Spleen (tissue), 7 donors: ENCODE measurements at regions not wholly inside any gene's neighbourhood (a gene's known extent, or its start where the extent isn't known, plus 50 kb on each side); places are given as distances from the start of the nearest gene placed in this dataset.

Experiments
- CTCF ChIP-seq, 11 experiments: fragments of 200-600 bp in 7 of 11; fragments of 450-650 bp in 4 of 11; sonication (generic) in 4 of 11; IDR thresholded peaks in 8 of 11; conservative IDR thresholded peaks in 3 of 11; 1 replicate in 7 of 11; 2 replicates in 4 of 11; pipeline versions ENCODE4 v1.4.0 to v1.8.0; 2016 to 2021; ENCODE audit warnings: antibody characterized with exemption in 11 of 11, inconsistent platforms in 4 of 11, mild to moderate bottlenecking in 1 of 11
- POLR2A ChIP-seq, 3 donors: fragments of 450-650 bp; IDR thresholded peaks; one replicate each; pipeline ENCODE4 v1.5.1; 2017; ENCODE audit warnings: antibody characterized with exemption in 3 of 3, mild to moderate bottlenecking in 1 of 3
- POLR2AphosphoS5 ChIP-seq, 3 donors: sonication (generic); formaldehyde crosslinking; IDR thresholded peaks; one replicate each; pipeline ENCODE4 v1.5.1; 2017; ENCODE audit warnings: antibody characterized with exemption in 3 of 3
- donor health status: DM: no; HTN: no; CAD: no; lungs with moderate emphysema.
- donor health status: DM: no; HTN: no; CAD: no.
- donor health status: DM: no; HTN: no; CAD: no.

GRCh38 chr3:72058493-72059081 is 273.6 kb upstream of the PROK2 start:
- TF ChIP-seq CTCF (IDR thresholded peaks at IDR 0.05 in 8 of 11, conservative IDR thresholded peaks at IDR 0.05 in 3 of 11) (no peak), POLR2A (IDR thresholded peaks at IDR 0.05) (no peak), POLR2AphosphoS5 (IDR thresholded peaks at IDR 0.05) (no peak)
